ENCODE measurements at regions not wholly inside any gene's neighbourhood (a gene's known extent, or its start where the extent isn't known, plus 50 kb on each side); places are given as distances from the start of the nearest gene placed in this dataset.

DNA sequence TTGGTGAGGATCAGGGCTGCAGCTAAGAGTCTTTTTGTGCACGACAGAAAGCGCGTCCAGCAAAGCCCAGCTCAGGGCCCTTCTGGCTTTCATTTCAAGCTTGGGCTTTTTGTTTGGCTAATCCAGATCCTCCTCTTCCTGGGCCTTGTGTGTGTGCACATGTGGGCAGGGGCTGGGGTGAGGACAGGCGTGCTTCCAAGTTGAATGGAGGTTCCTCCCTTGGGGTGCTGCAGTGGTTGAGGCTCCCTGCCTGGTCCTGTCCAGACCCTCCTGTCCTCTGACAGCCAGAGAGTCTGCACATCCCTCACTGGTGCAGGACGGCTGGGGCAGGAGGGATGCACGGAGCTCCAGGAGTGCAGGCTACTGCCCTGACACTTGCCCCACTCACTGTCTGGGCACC lies 62.0 kb upstream of the NECTIN1 start:
- TF ChIP-seq NR2C2 (CRISPR knock-in tag; IDR thresholded peaks at IDR 0.05; ENCODE audit: borderline replicate concordance): no peak
- TF ChIP-seq, protein P1, sequence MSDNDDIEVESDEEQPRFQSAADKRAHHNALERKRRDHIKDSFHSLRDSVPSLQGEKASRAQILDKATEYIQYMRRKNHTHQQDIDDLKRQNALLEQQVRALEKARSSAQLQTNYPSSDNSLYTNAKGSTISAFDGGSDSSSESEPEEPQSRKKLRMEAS (IDR thresholded peaks at IDR 0.05): no peak
- TF ChIP-seq, protein P2, sequence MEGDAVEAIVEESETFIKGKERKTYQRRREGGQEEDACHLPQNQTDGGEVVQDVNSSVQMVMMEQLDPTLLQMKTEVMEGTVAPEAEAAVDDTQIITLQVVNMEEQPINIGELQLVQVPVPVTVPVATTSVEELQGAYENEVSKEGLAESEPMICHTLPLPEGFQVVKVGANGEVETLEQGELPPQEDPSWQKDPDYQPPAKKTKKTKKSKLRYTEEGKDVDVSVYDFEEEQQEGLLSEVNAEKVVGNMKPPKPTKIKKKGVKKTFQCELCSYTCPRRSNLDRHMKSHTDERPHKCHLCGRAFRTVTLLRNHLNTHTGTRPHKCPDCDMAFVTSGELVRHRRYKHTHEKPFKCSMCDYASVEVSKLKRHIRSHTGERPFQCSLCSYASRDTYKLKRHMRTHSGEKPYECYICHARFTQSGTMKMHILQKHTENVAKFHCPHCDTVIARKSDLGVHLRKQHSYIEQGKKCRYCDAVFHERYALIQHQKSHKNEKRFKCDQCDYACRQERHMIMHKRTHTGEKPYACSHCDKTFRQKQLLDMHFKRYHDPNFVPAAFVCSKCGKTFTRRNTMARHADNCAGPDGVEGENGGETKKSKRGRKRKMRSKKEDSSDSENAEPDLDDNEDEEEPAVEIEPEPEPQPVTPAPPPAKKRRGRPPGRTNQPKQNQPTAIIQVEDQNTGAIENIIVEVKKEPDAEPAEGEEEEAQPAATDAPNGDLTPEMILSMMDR (CRISPR knock-in tag; IDR thresholded peaks at IDR 0.05): no peak
- TF ChIP-seq, protein P3, sequence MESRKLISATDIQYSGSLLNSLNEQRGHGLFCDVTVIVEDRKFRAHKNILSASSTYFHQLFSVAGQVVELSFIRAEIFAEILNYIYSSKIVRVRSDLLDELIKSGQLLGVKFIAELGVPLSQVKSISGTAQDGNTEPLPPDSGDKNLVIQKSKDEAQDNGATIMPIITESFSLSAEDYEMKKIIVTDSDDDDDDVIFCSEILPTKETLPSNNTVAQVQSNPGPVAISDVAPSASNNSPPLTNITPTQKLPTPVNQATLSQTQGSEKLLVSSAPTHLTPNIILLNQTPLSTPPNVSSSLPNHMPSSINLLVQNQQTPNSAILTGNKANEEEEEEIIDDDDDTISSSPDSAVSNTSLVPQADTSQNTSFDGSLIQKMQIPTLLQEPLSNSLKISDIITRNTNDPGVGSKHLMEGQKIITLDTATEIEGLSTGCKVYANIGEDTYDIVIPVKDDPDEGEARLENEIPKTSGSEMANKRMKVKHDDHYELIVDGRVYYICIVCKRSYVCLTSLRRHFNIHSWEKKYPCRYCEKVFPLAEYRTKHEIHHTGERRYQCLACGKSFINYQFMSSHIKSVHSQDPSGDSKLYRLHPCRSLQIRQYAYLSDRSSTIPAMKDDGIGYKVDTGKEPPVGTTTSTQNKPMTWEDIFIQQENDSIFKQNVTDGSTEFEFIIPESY (CRISPR knock-in tag; IDR thresholded peaks at IDR 0.05): no peak
- no peak for TF ChIP-seq EHMT2 (IDR thresholded peaks at IDR 0.05; ENCODE audit: borderline replicate concordance, low read depth, low read length)
- TF ChIP-seq, protein P4, sequence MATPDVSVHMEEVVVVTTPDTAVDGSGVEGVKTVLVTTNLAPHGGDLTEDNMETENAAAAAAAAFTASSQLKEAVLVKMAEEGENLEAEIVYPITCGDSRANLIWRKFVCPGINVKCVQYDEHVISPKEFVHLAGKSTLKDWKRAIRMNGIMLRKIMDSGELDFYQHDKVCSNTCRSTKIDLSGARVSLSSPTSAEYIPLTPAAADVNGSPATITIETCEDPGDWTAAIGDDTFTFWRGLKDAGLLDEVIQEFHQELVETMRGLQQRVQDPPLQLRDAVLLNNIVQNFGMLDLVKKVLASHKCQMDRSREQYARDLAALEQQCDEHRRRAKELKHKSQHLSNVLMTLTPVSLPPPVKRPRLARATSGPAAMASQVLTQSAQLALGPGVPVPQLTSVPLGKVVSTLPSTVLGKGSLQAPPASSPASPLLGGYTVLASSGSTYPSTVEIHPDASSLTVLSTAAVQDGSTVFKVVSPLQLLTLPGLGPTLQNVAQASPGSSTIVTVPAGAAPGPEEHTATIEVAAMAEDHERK (CRISPR knock-in tag; IDR thresholded peaks at IDR 0.05; ENCODE audit: low read depth): no peak
- no peak for TF ChIP-seq ZBTB7A (CRISPR knock-in tag; IDR thresholded peaks at IDR 0.05)
- TF ChIP-seq, protein P5, sequence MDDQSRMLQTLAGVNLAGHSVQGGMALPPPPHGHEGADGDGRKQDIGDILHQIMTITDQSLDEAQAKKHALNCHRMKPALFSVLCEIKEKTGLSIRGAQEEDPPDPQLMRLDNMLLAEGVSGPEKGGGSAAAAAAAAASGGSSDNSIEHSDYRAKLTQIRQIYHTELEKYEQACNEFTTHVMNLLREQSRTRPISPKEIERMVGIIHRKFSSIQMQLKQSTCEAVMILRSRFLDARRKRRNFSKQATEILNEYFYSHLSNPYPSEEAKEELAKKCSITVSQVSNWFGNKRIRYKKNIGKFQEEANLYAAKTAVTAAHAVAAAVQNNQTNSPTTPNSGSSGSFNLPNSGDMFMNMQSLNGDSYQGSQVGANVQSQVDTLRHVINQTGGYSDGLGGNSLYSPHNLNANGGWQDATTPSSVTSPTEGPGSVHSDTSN (CRISPR knock-in tag; IDR thresholded peaks at IDR 0.05; ENCODE audit: borderline replicate concordance): no peak
- TF ChIP-seq ZBTB21 (CRISPR knock-in tag; IDR thresholded peaks at IDR 0.05): no peak
- TF ChIP-seq SIN3A (IDR thresholded peaks at IDR 0.05; ENCODE audit: borderline replicate concordance, low read depth, low read length): no peak
- no peak for TF ChIP-seq ATF7 (IDR thresholded peaks at IDR 0.05)
- TF ChIP-seq ATF7 (CRISPR knock-in tag; IDR thresholded peaks at IDR 0.05): no peak
- no peak for TF ChIP-seq ZBTB1 (CRISPR knock-in tag; IDR thresholded peaks at IDR 0.05; ENCODE audit: borderline replicate concordance)

Measured in HepG2 (cell line).